ENCODE measurements at regions not wholly inside any gene's neighbourhood (a gene's known extent, or its start where the extent isn't known, plus 50 kb on each side); places are given as distances from the start of the nearest gene placed in this dataset.

GRCh38 chr1:157407367-157407766, 144.9 kb downstream of the FCRL5 start:
- H3K9me3 Mint-ChIP-seq, result no peaks in the 10 kb centered on the region
- peaks cover 7% of the 10 kb centered on the region for H3K27me3 Mint-ChIP-seq (ENCODE audit: insufficient read depth)

GRCh38 chr1:157405662-157406061, 146.7 kb downstream of the FCRL5 start:
- no peak overlapping the region for H3K4me3 Mint-ChIP-seq
- 92 to 100% methylated on average over 1 to 4 of the region's 4 CpGs for WGBS, 2 experiments (ENCODE audit: insufficient coverage in 1 of 2, insufficient read length in 1 of 2)
- H3K27me3 Mint-ChIP-seq (ENCODE audit: insufficient read depth), result peaks cover 6% of the 10 kb centered on the region

More at GRCh38 chr1:157407367-157407766, 144.9 kb downstream of the FCRL5 start:
- no peak overlapping the region for H3K9ac ChIP-seq (ENCODE audit: extremely low read depth, low read length, poor library complexity, severe bottlenecking)
- no peaks in the 10 kb centered on the region for H3K36me3 ChIP-seq (ENCODE audit: control insufficient read depth, insufficient read depth, low read length)
- H3K4me1 ChIP-seq (ENCODE audit: control insufficient read depth, insufficient read depth, low read length), result no peaks in the 10 kb centered on the region
- Mint-ChIP-seq H3K4me1 (peaks cover 19% of the 10 kb centered on the region), H3K27ac (no peak overlapping the region), H3K36me3 (ENCODE audit: low read depth) (no peaks in the 10 kb centered on the region), H3K4me3 (no peak overlapping the region)
- H3K4me3 ChIP-seq (ENCODE audit: low read length), result no peak overlapping the region
- no peaks in the 10 kb centered on the region for H3K9me3 ChIP-seq (ENCODE audit: control insufficient read depth, low read length)
- DNase-seq, result no peak
- no peaks in the 10 kb centered on the region for H3K27me3 ChIP-seq (ENCODE audit: control insufficient read depth, insufficient read depth, low read length, poor library complexity, severe bottlenecking)
- no peak for TF ChIP-seq CTCF (conservative IDR thresholded peaks at IDR 0.05)
- no peak overlapping the region for H3K27ac ChIP-seq (ENCODE audit: low read depth, low read length)

GRCh38 chr1:157404614-157405013, 147.7 kb downstream of the FCRL5 start:
- H3K4me3 Mint-ChIP-seq, result no peak overlapping the region
- Histone ChIP-seq H3K9me3 (ENCODE audit: control insufficient read depth, low read length) (no peaks in the 10 kb centered on the region), H3K4me3 (ENCODE audit: low read length) (no peak overlapping the region), H3K9ac (ENCODE audit: extremely low read depth, low read length, poor library complexity, severe bottlenecking) (no peak overlapping the region), H3K27ac (ENCODE audit: low read depth, low read length) (no peak overlapping the region), H3K36me3 (ENCODE audit: control insufficient read depth, insufficient read depth, low read length) (no peaks in the 10 kb centered on the region), H3K27me3 (ENCODE audit: control insufficient read depth, insufficient read depth, low read length, poor library complexity, severe bottlenecking) (no peaks in the 10 kb centered on the region), H3K4me1 (ENCODE audit: control insufficient read depth, insufficient read depth, low read length) (peaks cover 9% of the 10 kb centered on the region)
- DNase-seq, result no peak
- no peaks in the 10 kb centered on the region for H3K27me3 Mint-ChIP-seq (ENCODE audit: insufficient read depth)
- H3K36me3 Mint-ChIP-seq (ENCODE audit: low read depth), result no peaks in the 10 kb centered on the region
- H3K4me1 Mint-ChIP-seq, result peaks cover 27% of the 10 kb centered on the region
- TF ChIP-seq CTCF (conservative IDR thresholded peaks at IDR 0.05), result no peak
- no peaks in the 10 kb centered on the region for H3K9me3 Mint-ChIP-seq
- no peak overlapping the region for H3K27ac Mint-ChIP-seq

More at GRCh38 chr1:157405662-157406061, 146.7 kb downstream of the FCRL5 start:
- H3K27ac Mint-ChIP-seq, result no peak overlapping the region
- H3K9me3 Mint-ChIP-seq, result no peaks in the 10 kb centered on the region
- no peak for TF ChIP-seq CTCF (conservative IDR thresholded peaks at IDR 0.05)
- peaks cover 22% of the 10 kb centered on the region for H3K4me1 Mint-ChIP-seq
- Histone ChIP-seq H3K9me3 (ENCODE audit: control insufficient read depth, low read length) (no peaks in the 10 kb centered on the region), H3K36me3 (ENCODE audit: control insufficient read depth, insufficient read depth, low read length) (no peaks in the 10 kb centered on the region), H3K9ac (ENCODE audit: extremely low read depth, low read length, poor library complexity, severe bottlenecking) (no peak overlapping the region), H3K27ac (ENCODE audit: low read depth, low read length) (no peak overlapping the region), H3K27me3 (ENCODE audit: control insufficient read depth, insufficient read depth, low read length, poor library complexity, severe bottlenecking) (no peaks in the 10 kb centered on the region), H3K4me3 (ENCODE audit: low read length) (no peak overlapping the region), H3K4me1 (ENCODE audit: control insufficient read depth, insufficient read depth, low read length) (peaks cover 2% of the 10 kb centered on the region)
- no peak for DNase-seq
- H3K36me3 Mint-ChIP-seq (ENCODE audit: low read depth), result no peaks in the 10 kb centered on the region

Measured in endodermal cell (in vitro differentiated cells).